HepG2 (cell line): ENCODE measurements at regions not wholly inside any gene's neighbourhood (a gene's known extent, or its start where the extent isn't known, plus 50 kb on each side); places are given as distances from the start of the nearest gene placed in this dataset.

Source experiments
- ATAC-seq: fragments of 200-7000 bp; cut with Tn5 transposase; 3 replicates; pipeline ENCODE4 v1.9.1; 2020; ENCODE audit warnings: mild to moderate bottlenecking, moderate library complexity
- BruUV-seq: library from RNA; stranded (reverse); fragments of 400-500 nt; replicated peaks from 2 replicates; lab custom pipeline; 2021; lab: Mats Ljungman, UMichigan
- CTCF ChIA-PET: fragments of 300-600 bp; formaldehyde crosslinking; extraction: SDS; loops from one replicate; lab custom pipeline; 2021; ENCODE audit warnings: low total read pairs, inconsistent platforms, low intra/inter-chr PET ratio; lab: Yijun Ruan, JAX
- POLR2A ChIA-PET: fragments of 350-600 bp; sonication (Branson Sonifier 250); formaldehyde crosslinking; loops from one replicate; lab custom pipeline; 2020; ENCODE audit warnings: antibody characterized with exemption, inconsistent platforms; lab: Yijun Ruan, JAX
- DNase-seq: peaks from one replicate; pipeline ENCODE4 v3.0.0-alpha.2; 2015; ENCODE audit warnings: low spot score
- FAIRE-seq: peaks from 3 replicates; lab custom pipeline; 2011; peaks lifted over from hg19 to GRCh38; lab: Jason Lieb, UNC
- H2AFZ ChIP-seq: one replicate; pipeline ENCODE4 v1.6.1; 2011; ENCODE audit warnings: low read length, inconsistent platforms
- H3K27ac ChIP-seq: fragments of 300-600 bp; 3 replicates; pipeline ENCODE4 v1.8.0; 2011; ENCODE audit warnings: mixed run types, mild to moderate bottlenecking, mixed read lengths, low read length, inconsistent platforms; ENCODE audit not compliant: insufficient read depth; ENCODE audit errors: extremely low read length
- H3K27me3 ChIP-seq, 2 experiments: fragments of 200-600 bp in 1 of 2; 2 replicates in 1 of 2; 3 replicates in 1 of 2; pipeline versions ENCODE4 v1.6.0 to v1.8.0; 2011; ENCODE audit warnings: low read length in 2 of 2, mild to moderate bottlenecking in 2 of 2, moderate library complexity in 2 of 2, inconsistent platforms in 1 of 2; ENCODE audit not compliant: insufficient read depth in 2 of 2, control insufficient read depth in 1 of 2
- H3K36me3 ChIP-seq, 2 experiments: fragments of 200-600 bp in 1 of 2; replicated peaks in 1 of 2; 2 replicates in 1 of 2; 3 replicates in 1 of 2; pipeline versions ENCODE4 v1.5.1 to v1.8.0; 2011; ENCODE audit warnings: low read length in 2 of 2, inconsistent platforms in 1 of 2; ENCODE audit not compliant: insufficient read depth in 2 of 2, control insufficient read depth in 1 of 2
- H3K4me1 ChIP-seq: 2 replicates; pipeline ENCODE4 v1.5.1; 2012; ENCODE audit warnings: low read length, inconsistent platforms; ENCODE audit not compliant: insufficient read depth
- H3K4me2 ChIP-seq: 2 replicates; pipeline ENCODE4 v1.6.0; 2011; ENCODE audit warnings: low read depth, low read length, inconsistent platforms
- H3K4me3 ChIP-seq, 3 experiments: fragments of 200-600 bp in 1 of 3; sonication (generic), shearing (Covaris generic) in 1 of 3; replicated peaks in 1 of 3; 2 replicates each; pipeline ENCODE4 v1.5.1; 2011 to 2016; ENCODE audit warnings: low read length in 3 of 3, inconsistent platforms in 2 of 3, low read depth in 2 of 3, mild to moderate bottlenecking in 2 of 3, control low read depth in 1 of 3, mixed read lengths in 1 of 3; ENCODE audit not compliant: insufficient read depth in 1 of 3
- H3K79me2 ChIP-seq: one replicate; pipeline ENCODE4 v1.6.1; 2011; ENCODE audit warnings: low read length, inconsistent platforms; ENCODE audit not compliant: insufficient read depth
- H3K9ac ChIP-seq: 2 replicates; pipeline ENCODE4 v1.6.0; 2011; ENCODE audit warnings: mild to moderate bottlenecking, low read depth, low read length, inconsistent platforms; ENCODE audit not compliant: insufficient read depth
- H3K9me3 ChIP-seq: 2 replicates; pipeline ENCODE4 v1.5.1; 2012; ENCODE audit warnings: mild to moderate bottlenecking, low read length
- H4K20me1 ChIP-seq: 2 replicates; pipeline ENCODE4 v1.6.0; 2011; ENCODE audit warnings: inconsistent platforms, mild to moderate bottlenecking, low read length, moderate library complexity; ENCODE audit not compliant: insufficient read depth
- CEBPG ChIP-seq: IDR thresholded peaks from 2 replicates; pipeline ENCODE4 v1.6.1; 2016
- HHEX ChIP-seq: IDR thresholded peaks from 2 replicates; pipeline ENCODE4 v1.6.1; 2016; ENCODE audit warnings: control low read depth
- JUN ChIP-seq: sonication (generic); formaldehyde crosslinking; IDR thresholded peaks from 2 replicates; pipeline ENCODE4 v1.4.0; 2020; ENCODE audit warnings: mild to moderate bottlenecking, missing genetic modification reagents
- PAWR ChIP-seq: sonication (generic); formaldehyde crosslinking; IDR thresholded peaks from 2 replicates; pipeline ENCODE4 v1.4.0; 2020; ENCODE audit warnings: missing genetic modification reagents, mild to moderate bottlenecking, borderline replicate concordance
- RARG ChIP-seq: sonication (generic); formaldehyde crosslinking; IDR thresholded peaks from 2 replicates; pipeline ENCODE4 v1.4.0; 2020; ENCODE audit warnings: low read depth, mild to moderate bottlenecking, missing genetic modification reagents
- TRIM24 ChIP-seq: sonication (generic); formaldehyde crosslinking; IDR thresholded peaks from 2 replicates; pipeline ENCODE4 v1.8.0; 2022; ENCODE audit warnings: mild to moderate bottlenecking, missing genetic modification reagents
- ZBTB10 ChIP-seq: sonication (generic); formaldehyde crosslinking; IDR thresholded peaks from 2 replicates; pipeline ENCODE4 v1.4.0; 2020; ENCODE audit warnings: missing genetic modification reagents, borderline replicate concordance
- ZBTB3 ChIP-seq: sonication (generic); formaldehyde crosslinking; IDR thresholded peaks from 2 replicates; pipeline ENCODE4 v1.4.0; 2020; ENCODE audit warnings: low read depth, mild to moderate bottlenecking, moderate library complexity, missing genetic modification reagents, borderline replicate concordance
- ZNF746 ChIP-seq: sonication (generic); formaldehyde crosslinking; IDR thresholded peaks from 2 replicates; pipeline ENCODE4 v1.8.0; 2022; ENCODE audit warnings: mild to moderate bottlenecking, missing genetic modification reagents
- ZNF772 ChIP-seq: sonication (generic); formaldehyde crosslinking; IDR thresholded peaks from 2 replicates; pipeline ENCODE4 v1.5.0; 2020; ENCODE audit warnings: mild to moderate bottlenecking, missing genetic modification reagents
- WGBS: methylation state at CpG from one replicate; pipeline ENCODE4 v1.1.6; 2017; ENCODE audit warnings: low lambda C conversion rate; 5-methylcytosine and 5-hydroxymethylcytosine counted together
- in situ Hi-C: cut with HindIII; loops from 2 replicates; pipeline ENCODE4 v1.10.0; 2017; ENCODE audit warnings: low pct_unique_long_range_greater_than_20kb; ENCODE audit not compliant: extremely low pct_ligation_motif_present
- intact Hi-C: fragments of 100-400 bp; cut with micrococcal nuclease; formaldehyde crosslinking; loops from one replicate; pipeline ENCODE4 v1.10.0; 2022; ENCODE audit not compliant: unreplicated experiment
- TF ChIP-seq, protein P1 (sequence below): sonication (generic); formaldehyde crosslinking; IDR thresholded peaks from 2 replicates; pipeline ENCODE4 v1.4.0; 2020; ENCODE audit warnings: missing genetic modification reagents, borderline replicate concordance
- TF ChIP-seq, protein P2 (sequence below): sonication (generic); formaldehyde crosslinking; IDR thresholded peaks from 2 replicates; pipeline ENCODE4 v1.4.0; 2020; ENCODE audit warnings: missing genetic modification reagents, borderline replicate concordance

GRCh38 chr16:79897453-79898146 lies 297.1 kb upstream of the MAF start:
- Histone ChIP-seq H3K27me3 (no peaks in the 10 kb centered on the region), H3K4me3 (peak overlapping the region in 1 of 3 experiments; percentile 37; a peak in 2 of 6 replicates), H3K9me3 (no peaks in the 10 kb centered on the region), H3K79me2 (no peaks in the 10 kb centered on the region), H3K27ac (peak overlapping the region; percentile 67), H3K4me2 (peak overlapping the region; percentile 73), H3K4me1 (peaks cover 50% of the 10 kb centered on the region), H3K36me3 (no peaks in the 10 kb centered on the region), H4K20me1 (no peaks in the 10 kb centered on the region), H3K9ac (peak overlapping the region; percentile 24), H2AFZ (peak overlapping the region; percentile 48)
- 0% methylated on average over 7 of the region's 8 CpGs for WGBS
- peak; percentile 100 for FAIRE-seq
- POLR2A ChIA-PET, result interaction anchor here (1.4 to 2.2 kb wide), 2 partner anchors 366 to 368 kb away, joined by 5 to 7 read pairs; no protein-coding TSS in a partner anchor
- DNase-seq, result peak; percentile 94
- peak; percentile 98 for ATAC-seq
- CTCF ChIA-PET, result no interaction called here
- BruUV-seq, result no TSS peak
- in situ Hi-C loops, result no loop called here
- intact Hi-C loops, result no loop called here
- TF ChIP-seq CEBPG (CRISPR knock-in tag) (peak; percentile 55), ZBTB10 (CRISPR knock-in tag) (peak; percentile 65; the same call in 1 of the 2 replicates), RARG (CRISPR knock-in tag) (no peak), JUN (no peak), ZNF746 (CRISPR knock-in tag) (0 out of 2 replicates have a peak, but pooled peaks have one; percentile 46), PAWR (CRISPR knock-in tag) (no peak), TRIM24 (CRISPR knock-in tag) (peak; percentile 92; the same call in 1 of the 2 replicates), ZNF772 (peak; percentile 85; the same call in 1 of the 2 replicates), ZBTB3 (peak; percentile 48; the same call in 1 of the 2 replicates), HHEX (peak; percentile 78)
- TF ChIP-seq, protein P1, sequence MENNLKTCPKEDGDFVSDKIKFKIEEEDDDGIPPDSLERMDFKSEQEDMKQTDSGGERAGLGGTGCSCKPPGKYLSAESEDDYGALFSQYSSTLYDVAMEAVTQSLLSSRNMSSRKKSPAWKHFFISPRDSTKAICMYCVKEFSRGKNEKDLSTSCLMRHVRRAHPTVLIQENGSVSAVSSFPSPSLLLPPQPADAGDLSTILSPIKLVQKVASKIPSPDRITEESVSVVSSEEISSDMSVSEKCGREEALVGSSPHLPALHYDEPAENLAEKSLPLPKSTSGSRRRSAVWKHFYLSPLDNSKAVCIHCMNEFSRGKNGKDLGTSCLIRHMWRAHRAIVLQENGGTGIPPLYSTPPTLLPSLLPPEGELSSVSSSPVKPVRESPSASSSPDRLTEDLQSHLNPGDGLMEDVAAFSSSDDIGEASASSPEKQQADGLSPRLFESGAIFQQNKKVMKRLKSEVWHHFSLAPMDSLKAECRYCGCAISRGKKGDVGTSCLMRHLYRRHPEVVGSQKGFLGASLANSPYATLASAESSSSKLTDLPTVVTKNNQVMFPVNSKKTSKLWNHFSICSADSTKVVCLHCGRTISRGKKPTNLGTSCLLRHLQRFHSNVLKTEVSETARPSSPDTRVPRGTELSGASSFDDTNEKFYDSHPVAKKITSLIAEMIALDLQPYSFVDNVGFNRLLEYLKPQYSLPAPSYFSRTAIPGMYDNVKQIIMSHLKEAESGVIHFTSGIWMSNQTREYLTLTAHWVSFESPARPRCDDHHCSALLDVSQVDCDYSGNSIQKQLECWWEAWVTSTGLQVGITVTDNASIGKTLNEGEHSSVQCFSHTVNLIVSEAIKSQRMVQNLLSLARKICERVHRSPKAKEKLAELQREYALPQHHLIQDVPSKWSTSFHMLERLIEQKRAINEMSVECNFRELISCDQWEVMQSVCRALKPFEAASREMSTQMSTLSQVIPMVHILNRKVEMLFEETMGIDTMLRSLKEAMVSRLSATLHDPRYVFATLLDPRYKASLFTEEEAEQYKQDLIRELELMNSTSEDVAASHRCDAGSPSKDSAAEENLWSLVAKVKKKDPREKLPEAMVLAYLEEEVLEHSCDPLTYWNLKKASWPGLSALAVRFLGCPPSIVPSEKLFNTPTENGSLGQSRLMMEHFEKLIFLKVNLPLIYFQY (CRISPR knock-in tag), result no peak; the same call in 1 of the 2 replicates
- TF ChIP-seq, protein P2, sequence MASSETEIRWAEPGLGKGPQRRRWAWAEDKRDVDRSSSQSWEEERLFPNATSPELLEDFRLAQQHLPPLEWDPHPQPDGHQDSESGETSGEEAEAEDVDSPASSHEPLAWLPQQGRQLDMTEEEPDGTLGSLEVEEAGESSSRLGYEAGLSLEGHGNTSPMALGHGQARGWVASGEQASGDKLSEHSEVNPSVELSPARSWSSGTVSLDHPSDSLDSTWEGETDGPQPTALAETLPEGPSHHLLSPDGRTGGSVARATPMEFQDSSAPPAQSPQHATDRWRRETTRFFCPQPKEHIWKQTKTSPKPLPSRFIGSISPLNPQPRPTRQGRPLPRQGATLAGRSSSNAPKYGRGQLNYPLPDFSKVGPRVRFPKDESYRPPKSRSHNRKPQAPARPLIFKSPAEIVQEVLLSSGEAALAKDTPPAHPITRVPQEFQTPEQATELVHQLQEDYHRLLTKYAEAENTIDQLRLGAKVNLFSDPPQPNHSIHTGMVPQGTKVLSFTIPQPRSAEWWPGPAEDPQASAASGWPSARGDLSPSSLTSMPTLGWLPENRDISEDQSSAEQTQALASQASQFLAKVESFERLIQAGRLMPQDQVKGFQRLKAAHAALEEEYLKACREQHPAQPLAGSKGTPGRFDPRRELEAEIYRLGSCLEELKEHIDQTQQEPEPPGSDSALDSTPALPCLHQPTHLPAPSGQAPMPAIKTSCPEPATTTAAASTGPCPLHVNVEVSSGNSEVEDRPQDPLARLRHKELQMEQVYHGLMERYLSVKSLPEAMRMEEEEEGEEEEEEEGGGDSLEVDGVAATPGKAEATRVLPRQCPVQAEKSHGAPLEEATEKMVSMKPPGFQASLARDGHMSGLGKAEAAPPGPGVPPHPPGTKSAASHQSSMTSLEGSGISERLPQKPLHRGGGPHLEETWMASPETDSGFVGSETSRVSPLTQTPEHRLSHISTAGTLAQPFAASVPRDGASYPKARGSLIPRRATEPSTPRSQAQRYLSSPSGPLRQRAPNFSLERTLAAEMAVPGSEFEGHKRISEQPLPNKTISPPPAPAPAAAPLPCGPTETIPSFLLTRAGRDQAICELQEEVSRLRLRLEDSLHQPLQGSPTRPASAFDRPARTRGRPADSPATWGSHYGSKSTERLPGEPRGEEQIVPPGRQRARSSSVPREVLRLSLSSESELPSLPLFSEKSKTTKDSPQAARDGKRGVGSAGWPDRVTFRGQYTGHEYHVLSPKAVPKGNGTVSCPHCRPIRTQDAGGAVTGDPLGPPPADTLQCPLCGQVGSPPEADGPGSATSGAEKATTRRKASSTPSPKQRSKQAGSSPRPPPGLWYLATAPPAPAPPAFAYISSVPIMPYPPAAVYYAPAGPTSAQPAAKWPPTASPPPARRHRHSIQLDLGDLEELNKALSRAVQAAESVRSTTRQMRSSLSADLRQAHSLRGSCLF (CRISPR knock-in tag), result no peak
